ENCODE measurements at regions not wholly inside any gene's neighbourhood (a gene's known extent, or its start where the extent isn't known, plus 50 kb on each side); places are given as distances from the start of the nearest gene placed in this dataset.
"Not testable (repeated sequence)": the region's sequence is repeated elsewhere in the genome, so short reads cannot be mapped to it uniquely, and the experiment has no call there.

DNA sequence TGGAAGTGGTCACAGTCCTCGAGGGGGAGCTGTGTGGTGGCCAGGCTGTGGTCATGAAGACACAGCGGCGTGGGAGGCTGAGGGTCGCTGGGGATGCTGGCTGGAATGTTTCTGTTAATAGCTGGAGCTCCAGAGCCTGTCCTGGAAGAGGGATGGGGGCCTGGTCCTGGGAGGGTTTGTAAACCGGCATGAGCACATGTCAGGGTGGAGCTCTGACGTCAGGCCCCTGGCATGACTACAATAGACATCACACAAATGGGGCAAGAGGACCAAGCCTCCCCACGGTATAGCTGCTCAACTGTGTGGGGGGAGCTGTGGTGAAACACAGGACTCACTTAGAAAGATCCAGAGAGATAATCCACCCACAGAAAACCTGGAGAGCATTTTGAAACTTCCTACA is 121.4 kb upstream of the FAM20C start:
- not testable (repeated sequence) for TF ChIP-seq POLR2AphosphoS5, EP300, POLR2A (IDR thresholded peaks at IDR 0.05)
- TF ChIP-seq, protein P1, sequence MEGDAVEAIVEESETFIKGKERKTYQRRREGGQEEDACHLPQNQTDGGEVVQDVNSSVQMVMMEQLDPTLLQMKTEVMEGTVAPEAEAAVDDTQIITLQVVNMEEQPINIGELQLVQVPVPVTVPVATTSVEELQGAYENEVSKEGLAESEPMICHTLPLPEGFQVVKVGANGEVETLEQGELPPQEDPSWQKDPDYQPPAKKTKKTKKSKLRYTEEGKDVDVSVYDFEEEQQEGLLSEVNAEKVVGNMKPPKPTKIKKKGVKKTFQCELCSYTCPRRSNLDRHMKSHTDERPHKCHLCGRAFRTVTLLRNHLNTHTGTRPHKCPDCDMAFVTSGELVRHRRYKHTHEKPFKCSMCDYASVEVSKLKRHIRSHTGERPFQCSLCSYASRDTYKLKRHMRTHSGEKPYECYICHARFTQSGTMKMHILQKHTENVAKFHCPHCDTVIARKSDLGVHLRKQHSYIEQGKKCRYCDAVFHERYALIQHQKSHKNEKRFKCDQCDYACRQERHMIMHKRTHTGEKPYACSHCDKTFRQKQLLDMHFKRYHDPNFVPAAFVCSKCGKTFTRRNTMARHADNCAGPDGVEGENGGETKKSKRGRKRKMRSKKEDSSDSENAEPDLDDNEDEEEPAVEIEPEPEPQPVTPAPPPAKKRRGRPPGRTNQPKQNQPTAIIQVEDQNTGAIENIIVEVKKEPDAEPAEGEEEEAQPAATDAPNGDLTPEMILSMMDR (IDR thresholded peaks at IDR 0.05): not testable (repeated sequence)
